DND-41 (cell line): ENCODE measurements at regions not wholly inside any gene's neighbourhood (a gene's known extent, or its start where the extent isn't known, plus 50 kb on each side); places are given as distances from the start of the nearest gene placed in this dataset.

ENCODE experiments used
- ATAC-seq: fragments of 200-7000 bp; cut with Tn5 transposase; 3 replicates; pipeline ENCODE4 v1.9.1; 2021; ENCODE audit warnings: low read depth; ENCODE audit not compliant: insufficient read depth
- DNase-seq: peaks from one replicate; pipeline ENCODE4 v3.0.0-alpha.2; 2020
- H2AFZ ChIP-seq: 2 replicates; pipeline ENCODE4 v1.6.0; 2012; ENCODE audit warnings: low read depth, low read length
- H3K27ac ChIP-seq: 2 replicates; pipeline ENCODE4 v1.5.1; 2012; ENCODE audit warnings: low read length, inconsistent platforms
- H3K27me3 ChIP-seq: fragments of 200-600 bp; sonication (generic); 2 replicates; pipeline ENCODE4 v1.6.0; 2012; ENCODE audit warnings: low read length, mild to moderate bottlenecking, inconsistent platforms; ENCODE audit not compliant: insufficient read depth, poor library complexity
- H3K36me3 ChIP-seq: 2 replicates; pipeline ENCODE4 v1.5.1; 2012; ENCODE audit warnings: low read length, inconsistent platforms; ENCODE audit not compliant: insufficient read depth
- H3K4me1 ChIP-seq: 2 replicates; pipeline ENCODE4 v1.5.1; 2012; ENCODE audit warnings: mild to moderate bottlenecking, low read length; ENCODE audit not compliant: insufficient read depth
- H3K4me2 ChIP-seq: 2 replicates; pipeline ENCODE4 v1.6.0; 2012; ENCODE audit warnings: mild to moderate bottlenecking, moderate library complexity, low read length, inconsistent platforms; ENCODE audit not compliant: insufficient read depth
- H3K4me3 ChIP-seq, 2 experiments: fragments of 200-600 bp in 1 of 2; shearing (Covaris generic) in 1 of 2; 2 replicates each; pipeline ENCODE4 v1.5.1; 2012 to 2016; ENCODE audit warnings: inconsistent platforms in 2 of 2, low read length in 2 of 2, mild to moderate bottlenecking in 2 of 2, low read depth in 1 of 2, moderate library complexity in 1 of 2
- H3K79me2 ChIP-seq: 2 replicates; pipeline ENCODE4 v1.6.0; 2012; ENCODE audit warnings: low read length, inconsistent platforms; ENCODE audit not compliant: insufficient read depth
- H3K9ac ChIP-seq: 2 replicates; pipeline ENCODE4 v1.6.0; 2012; ENCODE audit warnings: low read depth, mild to moderate bottlenecking, inconsistent platforms, low read length, moderate library complexity
- H3K9me3 ChIP-seq: 2 replicates; pipeline ENCODE4 v1.5.1; 2012; ENCODE audit warnings: low read length, moderate library complexity, mild to moderate bottlenecking, inconsistent platforms; ENCODE audit not compliant: insufficient read depth, severe bottlenecking
- H4K20me1 ChIP-seq: 2 replicates; pipeline ENCODE4 v1.6.0; 2012; ENCODE audit warnings: low read length; ENCODE audit not compliant: insufficient read depth
- CTCF ChIP-seq: IDR thresholded peaks from 2 replicates; pipeline ENCODE4 v1.5.1; 2012; ENCODE audit warnings: borderline replicate concordance, low read length, moderate library complexity, mild to moderate bottlenecking; ENCODE audit not compliant: poor library complexity, severe bottlenecking; ENCODE audit errors: extremely low read depth
- EZH2 ChIP-seq: IDR thresholded peaks from 3 replicates; pipeline ENCODE4 v1.6.1; 2012; ENCODE audit warnings: borderline replicate concordance, low read depth, mild to moderate bottlenecking, moderate library complexity, low read length, inconsistent platforms; ENCODE audit not compliant: severe bottlenecking

GRCh38 chr13:75920536-75920935 is 284.4 kb downstream of the LMO7 start:
- ATAC-seq, result no peak
- DNase-seq, result no peak
- H3K4me2 ChIP-seq, result no peak overlapping the region
- no peak overlapping the region for H3K9ac ChIP-seq
- H3K4me1 ChIP-seq, result no peaks in the 10 kb centered on the region
- H3K4me3 ChIP-seq, result no peak overlapping the region
- no peaks in the 10 kb centered on the region for H3K79me2 ChIP-seq
- no peak overlapping the region for H2AFZ ChIP-seq
- TF ChIP-seq CTCF, result no peak
- no peak for TF ChIP-seq EZH2
- H3K36me3 ChIP-seq, result no peaks in the 10 kb centered on the region
- H3K27me3 ChIP-seq, result no peaks in the 10 kb centered on the region
- H4K20me1 ChIP-seq, result no peaks in the 10 kb centered on the region
- no peaks in the 10 kb centered on the region for H3K9me3 ChIP-seq
- H3K27ac ChIP-seq, result no peak overlapping the region

- H3K4me2 ChIP-seq, result no peak overlapping the region
- DNase-seq (no peak), ATAC-seq (no peak)
- H3K4me3 ChIP-seq, result no peak overlapping the region
- H3K27ac ChIP-seq, result no peak overlapping the region
- H3K36me3 ChIP-seq, result no peaks in the 10 kb centered on the region
- H3K9me3 ChIP-seq, result no peaks in the 10 kb centered on the region
- no peaks in the 10 kb centered on the region for H3K27me3 ChIP-seq
- no peaks in the 10 kb centered on the region for H4K20me1 ChIP-seq
- no peaks in the 10 kb centered on the region for H3K4me1 ChIP-seq
- H3K79me2 ChIP-seq, result no peaks in the 10 kb centered on the region
- TF ChIP-seq EZH2 (no peak), CTCF (no peak)
- H2AFZ ChIP-seq, result no peak overlapping the region
- no peak overlapping the region for H3K9ac ChIP-seq
These were observed 283.6 kb downstream of the LMO7 start for GRCh38 chr13:75919660-75920199.

- Histone ChIP-seq H3K36me3 (no peaks in the 10 kb centered on the region), H3K4me1 (no peaks in the 10 kb centered on the region), H3K27me3 (no peaks in the 10 kb centered on the region), H4K20me1 (no peaks in the 10 kb centered on the region), H2AFZ (no peak overlapping the region), H3K9ac (no peak overlapping the region), H3K27ac (no peak overlapping the region), H3K4me3 (no peak overlapping the region), H3K79me2 (no peaks in the 10 kb centered on the region), H3K4me2 (no peak overlapping the region), H3K9me3 (no peaks in the 10 kb centered on the region)
- DNase-seq (no peak), ATAC-seq (no peak)
- TF ChIP-seq CTCF (no peak), EZH2 (no peak)
These were observed 278.9 kb downstream of the LMO7 start for GRCh38 chr13:75915066-75915465.

- H3K27ac ChIP-seq, result no peak overlapping the region
- no peak for DNase-seq
These were observed 277.8 kb downstream of the LMO7 start for GRCh38 chr13:75913925-75914324.

More at GRCh38 chr13:75913925-75914324, 277.8 kb downstream of the LMO7 start:
- Histone ChIP-seq H3K4me1 (no peaks in the 10 kb centered on the region), H3K9me3 (no peaks in the 10 kb centered on the region), H3K9ac (no peak overlapping the region), H2AFZ (no peak overlapping the region), H3K27me3 (no peaks in the 10 kb centered on the region), H4K20me1 (no peaks in the 10 kb centered on the region), H3K36me3 (no peaks in the 10 kb centered on the region), H3K4me3 (no peak overlapping the region), H3K4me2 (no peak overlapping the region), H3K79me2 (no peaks in the 10 kb centered on the region)
- ATAC-seq, result no peak
- TF ChIP-seq EZH2 (no peak), CTCF (no peak)
